ENCODE measurements at regions not wholly inside any gene's neighbourhood (a gene's known extent, or its start where the extent isn't known, plus 50 kb on each side); places are given as distances from the start of the nearest gene placed in this dataset.

DNA sequence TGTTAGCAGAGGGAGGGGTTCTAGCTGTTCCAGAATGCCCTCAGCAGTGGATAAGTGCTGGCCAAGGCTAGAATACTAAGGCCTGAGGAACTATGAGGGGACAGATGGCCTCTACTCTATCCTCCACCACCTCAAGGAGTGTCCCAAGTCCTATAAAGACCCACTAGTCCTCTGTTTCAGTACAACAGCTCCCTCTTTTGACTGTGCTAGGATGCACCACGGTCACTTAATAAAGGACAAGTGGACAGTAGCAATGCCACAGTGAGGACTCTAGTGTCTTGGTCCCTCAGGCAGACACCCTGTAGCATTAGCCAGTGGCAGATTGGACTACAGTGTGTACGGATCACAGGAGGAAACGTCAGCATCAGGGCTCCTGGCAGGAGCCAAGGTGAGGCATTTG is 171.8 kb upstream of the PROK2 start:
- H3K4me1 ChIP-seq (ENCODE audit: low read length) = peaks cover 13% of the 10 kb centered on the region
- H2AFZ ChIP-seq (ENCODE audit: low read length) = no peak overlapping the region
- no peak overlapping the region for H3K4me2 ChIP-seq (ENCODE audit: low read depth, low read length, poor library complexity, severe bottlenecking)

DNA sequence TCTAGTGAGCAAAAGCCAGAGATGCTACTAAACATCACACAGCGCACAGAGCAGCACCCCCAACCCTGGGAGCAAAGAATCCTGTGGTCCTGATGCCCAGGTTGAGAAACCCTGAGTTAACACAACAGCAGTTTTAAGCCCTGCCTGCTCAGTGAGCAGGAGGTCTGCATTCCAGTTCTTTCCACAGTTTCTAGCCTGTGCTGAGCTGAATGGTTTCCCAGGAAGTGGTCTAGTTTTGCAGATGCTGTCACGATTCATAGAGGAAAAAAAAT is 171.1 kb upstream of the PROK2 start:
- DNase-seq = no peak
- H4K20me1 ChIP-seq (ENCODE audit: insufficient read depth, low read depth, low read length) = no peaks in the 10 kb centered on the region
- no peaks in the 10 kb centered on the region for H3K9me3 ChIP-seq (ENCODE audit: low read length)
- H3K36me3 ChIP-seq (ENCODE audit: insufficient read depth, low read length) = no peaks in the 10 kb centered on the region
- H3K27ac ChIP-seq (ENCODE audit: low read length) = no peak overlapping the region
- H3K27me3 ChIP-seq (ENCODE audit: low read length) = no peaks in the 10 kb centered on the region
- H3K9ac ChIP-seq (ENCODE audit: low read length) = no peak overlapping the region
- H3K9me2 ChIP-seq (replicated peaks; ENCODE audit: insufficient read depth, low read length) = no peaks in the 10 kb centered on the region
- peak overlapping the region; percentile 16 for H3K4me2 ChIP-seq (ENCODE audit: low read depth, low read length, poor library complexity, severe bottlenecking)
- no peak overlapping the region for H3K4me3 ChIP-seq (ENCODE audit: low read length)
- no peak overlapping the region for H2AFZ ChIP-seq (ENCODE audit: low read length)
- H3K79me2 ChIP-seq (ENCODE audit: low read length) = no peaks in the 10 kb centered on the region
- peaks cover 13% of the 10 kb centered on the region for H3K4me1 ChIP-seq (ENCODE audit: low read length)

More for the DNA sequence above, 171.8 kb upstream of the PROK2 start:
- no peak overlapping the region for H3K4me3 ChIP-seq (ENCODE audit: low read length)
- H3K27ac ChIP-seq (ENCODE audit: low read length) = no peak overlapping the region
- H3K9ac ChIP-seq (ENCODE audit: low read length) = no peak overlapping the region
- H3K9me2 ChIP-seq (replicated peaks; ENCODE audit: insufficient read depth, low read length) = no peaks in the 10 kb centered on the region
- no peaks in the 10 kb centered on the region for H3K9me3 ChIP-seq (ENCODE audit: low read length)
- H3K27me3 ChIP-seq (ENCODE audit: low read length) = no peaks in the 10 kb centered on the region
- no peaks in the 10 kb centered on the region for H3K36me3 ChIP-seq (ENCODE audit: insufficient read depth, low read length)
- no peaks in the 10 kb centered on the region for H4K20me1 ChIP-seq (ENCODE audit: insufficient read depth, low read depth, low read length)
- no peaks in the 10 kb centered on the region for H3K79me2 ChIP-seq (ENCODE audit: low read length)
- DNase-seq = no peak

DNA sequence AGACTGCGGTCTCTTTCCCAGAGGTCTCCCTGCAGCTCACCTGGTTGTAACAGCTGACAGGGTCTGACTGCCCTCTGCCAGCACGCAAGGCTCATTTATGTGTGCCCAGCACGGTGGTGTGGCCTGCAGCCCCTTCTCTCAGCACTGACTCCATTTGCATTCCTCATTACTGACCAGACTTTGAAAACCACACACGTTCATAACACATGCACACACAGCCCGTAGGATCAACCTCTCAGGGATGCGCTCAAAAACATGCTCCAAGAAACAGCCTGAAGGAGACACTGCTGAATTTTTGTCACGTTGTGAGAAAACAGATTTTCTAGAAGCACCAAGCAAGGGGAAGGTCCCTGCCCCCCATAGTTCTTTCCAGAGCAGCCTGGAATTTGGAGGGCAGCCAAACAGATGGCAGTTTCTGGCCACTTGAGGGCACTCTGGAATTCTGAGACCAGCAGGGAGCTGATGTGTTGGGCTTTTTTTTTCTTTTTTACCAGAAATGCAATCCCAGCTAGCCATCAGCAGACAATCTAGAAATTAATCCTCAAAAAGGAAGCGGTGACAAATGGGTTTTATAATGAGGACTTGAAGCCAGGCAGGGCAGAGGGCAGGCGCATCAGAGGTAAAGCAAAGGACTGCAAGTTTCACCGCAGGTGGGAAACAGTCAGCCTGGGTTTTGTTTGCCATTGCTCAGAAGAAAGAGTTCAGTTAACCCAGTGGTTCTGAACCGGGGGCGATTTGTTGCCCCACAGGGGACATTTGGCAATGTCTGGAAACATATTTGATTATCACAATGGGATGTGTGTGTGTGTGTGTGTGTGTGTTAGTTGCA is 170.5 kb upstream of the PROK2 start:
- H3K4me2 ChIP-seq (ENCODE audit: low read depth, low read length, poor library complexity, severe bottlenecking) = peak overlapping the region; percentile 16
- no peaks in the 10 kb centered on the region for H3K36me3 ChIP-seq (ENCODE audit: insufficient read depth, low read length)
- H4K20me1 ChIP-seq (ENCODE audit: insufficient read depth, low read depth, low read length) = no peaks in the 10 kb centered on the region
- no peak overlapping the region for H3K4me3 ChIP-seq (ENCODE audit: low read length)
- no peaks in the 10 kb centered on the region for H3K79me2 ChIP-seq (ENCODE audit: low read length)
- H3K4me1 ChIP-seq (ENCODE audit: low read length) = peaks cover 13% of the 10 kb centered on the region
- no peak overlapping the region for H2AFZ ChIP-seq (ENCODE audit: low read length)
- H3K9me3 ChIP-seq (ENCODE audit: low read length) = no peaks in the 10 kb centered on the region
- no peaks in the 10 kb centered on the region for H3K9me2 ChIP-seq (replicated peaks; ENCODE audit: insufficient read depth, low read length)
- no peak overlapping the region for H3K27ac ChIP-seq (ENCODE audit: low read length)
- peak; percentile 72 for DNase-seq
- no peaks in the 10 kb centered on the region for H3K27me3 ChIP-seq (ENCODE audit: low read length)
- no peak overlapping the region for H3K9ac ChIP-seq (ENCODE audit: low read length)

DNA sequence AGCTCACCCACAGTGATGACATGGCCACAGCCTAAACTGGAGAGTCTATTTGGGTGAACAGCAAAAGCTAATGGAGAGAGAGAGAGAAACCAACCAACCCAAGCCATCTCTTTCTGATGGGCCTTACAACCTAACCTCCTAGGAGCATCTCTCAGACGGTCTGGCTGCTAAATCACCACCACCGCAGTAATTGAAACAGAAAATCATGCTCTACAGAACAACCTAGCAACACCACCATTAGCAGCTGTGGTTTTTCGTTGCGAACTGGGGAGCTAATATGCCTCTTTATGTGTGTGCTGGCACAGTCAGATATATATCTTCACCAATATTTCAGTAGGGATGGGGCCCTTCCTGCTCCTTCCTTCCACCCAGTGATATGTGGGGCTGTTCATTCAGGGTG is 166.9 kb upstream of the PROK2 start:
- no peak for DNase-seq

DNA sequence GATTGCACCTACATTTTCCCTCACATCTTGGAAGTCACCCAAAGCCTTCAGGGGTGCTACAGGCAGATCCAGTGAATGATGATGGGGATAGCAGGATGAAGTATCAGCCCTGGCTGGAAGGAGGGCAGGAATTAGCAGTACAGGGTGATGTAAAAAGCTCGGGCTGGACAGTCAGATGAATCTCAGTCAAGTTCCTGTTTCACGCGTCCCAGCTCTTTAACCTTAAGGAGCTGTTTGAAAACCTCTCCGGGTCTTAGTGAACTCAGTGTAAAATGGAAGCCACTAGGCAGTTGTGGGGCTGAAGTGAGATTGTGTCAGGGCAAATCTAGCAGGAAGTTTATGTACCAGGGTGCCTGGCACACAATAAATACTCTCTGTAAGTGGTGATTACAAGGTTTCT is 166.4 kb upstream of the PROK2 start:
- DNase-seq = no peak
- no peaks in the 10 kb centered on the region for H3K9me2 ChIP-seq (replicated peaks; ENCODE audit: insufficient read depth, low read length)
- H3K27me3 ChIP-seq (ENCODE audit: low read length) = no peaks in the 10 kb centered on the region
- H3K79me2 ChIP-seq (ENCODE audit: low read length) = no peaks in the 10 kb centered on the region
- H3K4me3 ChIP-seq (ENCODE audit: low read length) = no peak overlapping the region
- H2AFZ ChIP-seq (ENCODE audit: low read length) = no peak overlapping the region
- H3K4me1 ChIP-seq (ENCODE audit: low read length) = peaks cover 12% of the 10 kb centered on the region
- H3K9ac ChIP-seq (ENCODE audit: low read length) = no peak overlapping the region
- H3K9me3 ChIP-seq (ENCODE audit: low read length) = no peaks in the 10 kb centered on the region
- no peaks in the 10 kb centered on the region for H3K36me3 ChIP-seq (ENCODE audit: insufficient read depth, low read length)
- no peak overlapping the region for H3K4me2 ChIP-seq (ENCODE audit: low read depth, low read length, poor library complexity, severe bottlenecking)
- H3K27ac ChIP-seq (ENCODE audit: low read length) = no peak overlapping the region
- no peaks in the 10 kb centered on the region for H4K20me1 ChIP-seq (ENCODE audit: insufficient read depth, low read depth, low read length)

More for the DNA sequence above, 166.9 kb upstream of the PROK2 start:
- Histone ChIP-seq H3K27me3 (ENCODE audit: low read length) (no peaks in the 10 kb centered on the region), H3K36me3 (ENCODE audit: insufficient read depth, low read length) (no peaks in the 10 kb centered on the region), H3K79me2 (ENCODE audit: low read length) (no peaks in the 10 kb centered on the region), H4K20me1 (ENCODE audit: insufficient read depth, low read depth, low read length) (no peaks in the 10 kb centered on the region), H3K4me2 (ENCODE audit: low read depth, low read length, poor library complexity, severe bottlenecking) (no peak overlapping the region), H2AFZ (ENCODE audit: low read length) (no peak overlapping the region), H3K9me3 (ENCODE audit: low read length) (no peaks in the 10 kb centered on the region), H3K4me3 (ENCODE audit: low read length) (no peak overlapping the region), H3K27ac (ENCODE audit: low read length) (no peak overlapping the region), H3K9me2 (replicated peaks; ENCODE audit: insufficient read depth, low read length) (no peaks in the 10 kb centered on the region), H3K4me1 (ENCODE audit: low read length) (peaks cover 13% of the 10 kb centered on the region), H3K9ac (ENCODE audit: low read length) (no peak overlapping the region)

DNA sequence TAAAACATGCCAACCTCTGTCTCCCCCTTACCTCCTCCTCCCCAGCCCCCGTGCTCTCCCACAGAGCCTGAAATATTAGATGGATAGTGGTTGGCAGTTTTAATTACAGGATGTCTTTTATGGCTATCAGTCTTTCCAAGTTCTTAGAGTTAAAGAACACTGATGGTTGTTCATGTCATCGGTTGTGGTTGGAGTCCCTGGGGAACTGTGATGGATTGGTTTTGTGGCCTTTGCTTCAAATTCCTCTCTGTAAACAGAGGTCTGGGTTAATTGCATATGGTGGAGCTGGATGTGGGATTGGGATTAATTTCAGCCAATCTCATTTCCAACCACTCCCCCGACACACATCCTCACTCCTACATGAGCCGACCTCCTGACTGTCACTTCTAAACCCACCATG is 164.5 kb upstream of the PROK2 start:
- Histone ChIP-seq H3K4me2 (ENCODE audit: low read depth, low read length, poor library complexity, severe bottlenecking) (no peak overlapping the region), H3K27ac (ENCODE audit: low read length) (no peak overlapping the region)

DNA sequence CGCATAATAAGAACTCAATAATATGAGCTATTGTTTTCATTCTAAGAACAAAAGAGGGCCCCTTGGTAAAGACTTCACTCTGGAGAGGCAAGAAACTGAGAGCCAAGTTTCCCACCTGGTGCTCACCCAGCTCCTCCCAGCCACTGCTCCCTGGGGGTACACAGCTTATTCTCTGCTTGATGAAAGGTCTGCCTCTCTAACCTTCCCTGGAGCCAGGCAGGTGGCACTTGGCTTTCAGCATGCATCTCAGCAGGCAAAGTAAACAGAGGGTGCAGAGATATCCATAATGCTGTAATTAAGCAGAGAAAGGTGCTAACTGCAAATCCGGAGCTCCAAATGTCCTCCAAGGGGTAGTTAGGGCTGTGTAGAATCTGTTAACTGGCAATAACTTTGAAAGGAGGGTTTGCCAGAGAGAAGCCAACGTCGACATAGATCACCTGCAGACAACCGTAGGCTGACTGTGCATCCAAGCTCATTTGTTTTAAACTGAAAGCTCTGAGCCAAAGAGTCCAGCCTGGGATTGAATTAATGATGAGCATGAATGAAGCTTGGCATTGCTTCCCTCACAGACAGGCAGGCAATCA is 159.6 kb upstream of the PROK2 start:
- H3K9me2 ChIP-seq (replicated peaks; ENCODE audit: insufficient read depth, low read length) = no peaks in the 10 kb centered on the region
- DNase-seq = no peak
- H3K4me3 ChIP-seq (ENCODE audit: low read length) = no peak overlapping the region
- H3K27ac ChIP-seq (ENCODE audit: low read length) = no peak overlapping the region
- no peaks in the 10 kb centered on the region for H4K20me1 ChIP-seq (ENCODE audit: insufficient read depth, low read depth, low read length)
- H3K36me3 ChIP-seq (ENCODE audit: insufficient read depth, low read length) = no peaks in the 10 kb centered on the region
- H3K9me3 ChIP-seq (ENCODE audit: low read length) = no peaks in the 10 kb centered on the region
- H3K79me2 ChIP-seq (ENCODE audit: low read length) = no peaks in the 10 kb centered on the region
- H3K9ac ChIP-seq (ENCODE audit: low read length) = no peak overlapping the region
- H3K4me1 ChIP-seq (ENCODE audit: low read length) = no peaks in the 10 kb centered on the region
- no peak overlapping the region for H3K4me2 ChIP-seq (ENCODE audit: low read depth, low read length, poor library complexity, severe bottlenecking)
- H2AFZ ChIP-seq (ENCODE audit: low read length) = no peak overlapping the region
- H3K27me3 ChIP-seq (ENCODE audit: low read length) = no peaks in the 10 kb centered on the region

More for the DNA sequence above, 164.5 kb upstream of the PROK2 start:
- Histone ChIP-seq H3K9me3 (ENCODE audit: low read length) (no peaks in the 10 kb centered on the region), H3K79me2 (ENCODE audit: low read length) (no peaks in the 10 kb centered on the region), H3K4me1 (ENCODE audit: low read length) (no peaks in the 10 kb centered on the region), H3K4me3 (ENCODE audit: low read length) (no peak overlapping the region), H3K36me3 (ENCODE audit: insufficient read depth, low read length) (no peaks in the 10 kb centered on the region), H3K9me2 (replicated peaks; ENCODE audit: insufficient read depth, low read length) (no peaks in the 10 kb centered on the region), H3K9ac (ENCODE audit: low read length) (no peak overlapping the region), H3K27me3 (ENCODE audit: low read length) (no peaks in the 10 kb centered on the region), H4K20me1 (ENCODE audit: insufficient read depth, low read depth, low read length) (no peaks in the 10 kb centered on the region), H2AFZ (ENCODE audit: low read length) (no peak overlapping the region)
- DNase-seq = no peak

DNA sequence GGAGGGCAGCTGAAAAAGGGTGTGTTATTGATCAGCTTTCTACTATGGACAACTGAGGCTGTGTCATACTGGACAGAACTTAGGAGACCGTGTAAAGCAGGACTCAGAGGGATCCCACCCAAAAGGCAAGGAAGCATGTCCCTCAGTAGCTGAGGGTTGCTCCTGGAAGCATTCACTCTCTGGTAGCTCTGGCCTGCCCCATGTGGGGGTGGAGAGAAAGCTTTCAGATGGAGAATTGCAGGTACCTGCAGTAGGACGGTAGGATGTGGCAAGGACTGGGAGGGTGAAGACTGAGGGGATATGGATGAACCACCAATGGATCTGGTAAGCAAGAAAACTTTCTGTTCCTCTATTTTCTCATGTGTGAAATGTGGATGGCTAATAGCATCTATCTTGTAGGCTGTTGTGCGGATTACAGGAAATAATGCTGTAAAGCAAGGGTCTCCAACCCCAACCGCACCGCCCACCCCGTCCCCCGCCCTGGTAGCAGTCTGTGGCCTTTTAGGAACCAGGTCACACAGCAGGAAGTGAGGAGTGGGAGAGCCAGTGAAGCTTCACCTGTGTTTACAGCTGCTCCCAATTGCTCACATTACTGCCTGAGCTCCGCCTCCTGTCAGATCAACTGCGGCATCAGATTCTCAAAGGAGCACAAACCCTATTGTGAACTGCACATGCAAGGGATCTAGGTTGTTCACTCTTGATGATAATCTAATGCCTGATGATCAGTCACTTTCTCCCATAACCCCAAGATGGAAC is 157.7 kb upstream of the PROK2 start:
- no peak overlapping the region for H3K4me3 ChIP-seq (ENCODE audit: low read length)
- no peak overlapping the region for H3K27ac ChIP-seq (ENCODE audit: low read length)
- no peaks in the 10 kb centered on the region for H3K79me2 ChIP-seq (ENCODE audit: low read length)
- H3K9ac ChIP-seq (ENCODE audit: low read length) = no peak overlapping the region
- H4K20me1 ChIP-seq (ENCODE audit: insufficient read depth, low read depth, low read length) = no peaks in the 10 kb centered on the region
- H3K9me2 ChIP-seq (replicated peaks; ENCODE audit: insufficient read depth, low read length) = no peaks in the 10 kb centered on the region
- H3K36me3 ChIP-seq (ENCODE audit: insufficient read depth, low read length) = no peaks in the 10 kb centered on the region
- H3K27me3 ChIP-seq (ENCODE audit: low read length) = no peaks in the 10 kb centered on the region
- H2AFZ ChIP-seq (ENCODE audit: low read length) = no peak overlapping the region
- H3K4me1 ChIP-seq (ENCODE audit: low read length) = no peaks in the 10 kb centered on the region
- no peak for DNase-seq
- no peak overlapping the region for H3K4me2 ChIP-seq (ENCODE audit: low read depth, low read length, poor library complexity, severe bottlenecking)
- no peaks in the 10 kb centered on the region for H3K9me3 ChIP-seq (ENCODE audit: low read length)
